Astrocyte of the hippocampus (primary cell): ENCODE measurements at regions not wholly inside any gene's neighbourhood (a gene's known extent, or its start where the extent isn't known, plus 50 kb on each side); places are given as distances from the start of the nearest gene placed in this dataset.
"Not testable (repeated sequence)": the region's sequence is repeated elsewhere in the genome, so short reads cannot be mapped to it uniquely, and the experiment has no call there.

Experiments used
- DNase-seq: peaks from one replicate; pipeline ENCODE4 v3.0.0; 2011; ENCODE audit warnings: low read depth, low spot score

DNA sequence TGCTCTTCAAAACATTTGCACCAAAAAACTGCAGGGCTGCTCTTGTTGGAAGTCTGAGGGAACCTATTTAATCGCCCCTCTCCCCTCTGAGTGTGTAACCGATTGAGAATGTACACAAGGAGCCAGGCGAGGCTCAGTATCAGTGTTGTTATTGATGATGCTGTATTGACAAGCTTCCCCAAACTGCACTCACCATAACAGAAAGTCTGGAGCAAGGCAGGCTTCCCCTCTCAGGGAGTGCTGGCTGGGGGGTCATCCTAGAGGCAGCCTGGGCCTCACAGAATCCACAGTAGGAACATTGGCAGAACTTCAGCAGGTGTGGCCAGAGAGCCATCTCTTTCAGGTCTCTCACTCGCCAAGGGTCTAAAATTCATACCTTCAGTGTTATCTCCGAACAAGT lies 58.1 kb upstream of the TUNAR start:
- DNase-seq = no peak

DNA sequence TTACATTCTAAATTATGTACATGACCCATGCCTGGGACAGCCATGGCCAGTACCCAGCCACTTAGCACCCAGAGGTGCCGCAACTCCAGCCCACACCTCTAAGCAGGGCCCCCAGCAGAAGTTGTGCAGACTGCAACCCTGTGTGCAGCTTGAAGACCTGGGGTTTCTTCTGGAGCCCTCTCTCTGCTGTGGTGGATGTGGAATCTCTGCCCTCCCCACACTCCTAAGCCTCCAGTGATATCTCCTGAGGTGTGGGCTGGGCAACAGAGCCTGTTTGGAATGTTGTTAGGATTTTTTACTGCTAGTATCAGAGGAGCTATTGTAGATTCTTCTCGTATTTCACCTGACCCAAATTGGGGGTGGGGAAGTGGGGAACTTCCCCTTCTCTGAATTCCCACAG lies 59.4 kb upstream of the TUNAR start:
- no peak for DNase-seq

- no peak for DNase-seq
These were observed 60.1 kb upstream of the TUNAR start for GRCh38 chr14:95816539-95816938.

GRCh38 chr14:95815226-95815690 lies 61.4 kb upstream of the TUNAR start:
- no peak for DNase-seq

DNA sequence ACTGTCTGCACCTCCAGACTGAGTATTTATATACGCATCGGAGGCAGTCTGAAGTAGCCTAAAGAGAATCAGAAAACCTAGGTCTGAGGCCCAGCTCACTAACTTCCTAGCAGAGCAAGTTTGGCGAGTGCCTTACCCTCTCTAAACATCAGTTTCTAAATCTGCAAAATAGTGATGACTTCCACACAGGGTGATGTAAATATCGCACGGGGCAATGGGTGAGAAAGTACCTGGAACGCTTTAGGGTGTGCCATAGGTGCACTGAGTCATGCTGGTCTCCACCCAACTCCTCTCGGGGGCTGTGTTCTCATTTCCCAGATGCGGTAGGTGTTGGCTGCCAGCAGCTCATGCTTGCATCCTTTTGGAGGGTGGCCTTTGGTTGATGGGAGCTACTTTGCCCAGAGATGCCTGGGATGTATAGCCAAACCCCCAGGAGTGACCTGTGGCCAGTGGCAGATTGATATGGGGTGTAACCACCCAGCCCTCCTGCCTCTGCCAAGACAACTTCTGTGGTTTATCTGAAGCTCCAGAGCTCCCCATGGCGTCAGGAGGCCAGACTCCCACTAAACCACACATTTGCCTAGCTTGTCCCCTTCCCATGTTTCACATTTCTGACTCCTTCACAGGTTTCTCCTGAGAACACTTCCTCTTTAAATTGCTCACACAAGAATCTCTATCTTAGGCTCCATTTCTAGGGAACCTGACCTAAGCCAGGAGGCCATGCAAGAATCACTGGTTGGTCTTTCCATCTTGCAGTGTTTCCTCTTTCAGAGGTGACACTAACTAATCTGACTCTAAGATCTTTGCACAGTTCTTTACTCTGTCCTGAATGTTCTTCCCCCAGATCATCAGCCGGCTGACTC lies 62.0 kb upstream of the TUNAR start:
- DNase-seq = no peak

- no peak for DNase-seq
These were observed 64.8 kb upstream of the TUNAR start for GRCh38 chr14:95811813-95812212.

GRCh38 chr14:95808371-95808770 lies 68.3 kb upstream of the TUNAR start:
- no peak for DNase-seq

DNA sequence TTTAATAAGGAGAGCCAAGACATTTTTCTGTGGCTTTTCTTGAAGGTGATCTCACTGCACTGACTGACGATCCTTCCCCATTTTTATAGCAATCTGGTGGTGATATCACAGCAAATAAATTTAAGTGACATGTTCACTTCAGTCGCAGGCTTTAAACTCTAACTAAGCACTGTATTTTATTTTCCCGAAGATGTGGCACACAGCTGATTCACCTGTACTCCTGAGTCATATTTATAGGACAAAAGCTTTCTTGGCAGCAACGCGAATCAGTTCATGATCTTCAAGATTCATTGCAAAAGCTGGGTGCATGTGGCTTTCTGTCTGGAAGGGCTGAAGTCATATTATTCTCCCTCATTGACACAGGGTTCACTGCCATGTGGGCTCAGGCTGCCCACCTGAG lies 79.8 kb upstream of the TUNAR start:
- no peak for DNase-seq

DNA sequence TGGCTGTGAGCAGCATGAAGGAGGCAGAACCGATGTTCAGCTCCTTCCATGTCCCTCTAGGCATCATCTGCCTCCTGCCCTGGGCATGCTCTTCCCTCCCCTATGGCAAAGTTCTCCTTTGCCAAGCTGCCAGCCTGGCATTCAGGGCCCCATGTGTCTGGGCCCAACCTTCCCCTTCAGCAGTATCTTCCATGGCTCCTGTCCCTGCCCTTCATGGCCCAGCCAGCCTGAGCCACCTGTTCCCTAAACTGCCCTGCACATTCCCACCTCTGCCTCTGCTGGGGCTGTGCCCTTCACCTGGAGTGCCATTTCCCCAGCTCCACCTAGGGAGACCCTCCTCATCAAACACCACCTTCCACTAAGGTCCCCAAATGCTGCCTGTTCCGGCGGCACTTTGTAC lies 74.0 kb upstream of the TCL1A start:
- no peak for DNase-seq

GRCh38 chr14:95786566-95786965 lies 72.6 kb upstream of the TCL1A start:
- DNase-seq = no peak

GRCh38 chr14:95784137-95784536 lies 70.2 kb upstream of the TCL1A start:
- DNase-seq = peak; percentile 69

DNA sequence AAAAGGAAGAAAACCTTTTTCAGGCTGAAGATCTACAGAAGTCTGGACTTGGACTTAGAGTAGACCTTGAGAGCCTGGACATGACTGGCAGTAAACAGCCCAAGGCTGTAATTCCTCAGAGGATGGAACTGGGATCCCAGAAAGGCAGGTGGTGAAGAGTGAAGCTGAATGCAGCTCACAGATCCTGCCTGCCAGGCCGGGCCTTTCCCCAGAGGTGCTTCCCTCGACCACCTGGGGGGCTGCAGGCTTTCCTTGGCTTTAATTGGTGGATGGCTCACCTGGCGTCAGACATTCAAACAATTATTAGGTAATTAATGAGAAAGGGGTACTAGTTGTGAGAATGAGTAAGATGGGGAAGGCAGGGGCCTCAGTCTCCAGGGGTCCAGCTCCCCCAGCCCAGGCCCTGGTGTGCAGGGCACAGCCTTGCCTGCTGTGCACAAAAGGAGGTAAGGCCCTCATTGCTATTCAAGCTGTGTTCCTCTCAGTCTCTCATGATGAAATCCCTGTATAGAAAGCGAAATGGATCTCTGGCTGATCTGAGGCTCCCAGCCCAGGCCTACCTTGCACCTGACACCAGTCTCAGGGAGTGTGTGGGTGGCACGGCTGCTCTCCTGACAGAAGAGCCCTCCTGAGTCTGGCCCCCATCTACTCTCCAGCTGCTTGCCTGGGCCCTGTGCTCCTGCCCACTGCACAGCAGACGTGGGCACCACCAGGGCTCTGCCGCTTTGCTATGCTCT lies 63.0 kb upstream of the TCL1A start:
- no peak for DNase-seq

- DNase-seq = peak; percentile 56
These were observed 60.6 kb upstream of the TCL1A start for GRCh38 chr14:95774265-95775160.

DNA sequence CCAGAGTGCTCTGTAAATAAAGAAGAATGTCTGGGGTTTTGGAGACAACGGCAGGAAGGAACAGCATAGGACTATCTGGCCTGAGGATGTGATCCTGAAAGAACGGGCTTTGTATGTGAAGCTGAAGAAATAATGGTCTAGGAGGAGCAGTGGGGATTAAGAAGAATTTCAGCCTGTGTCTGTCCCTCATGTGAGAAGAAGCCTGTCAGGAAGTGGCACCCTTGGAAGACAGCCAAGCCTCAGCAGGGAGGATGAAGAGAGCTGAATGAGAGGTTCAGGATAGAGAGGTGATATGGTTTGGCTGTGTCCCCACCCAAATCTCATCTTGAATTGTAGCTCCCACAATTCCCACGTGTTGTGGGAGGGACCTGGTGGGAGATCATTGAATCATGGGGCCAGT lies 56.9 kb upstream of the TCL1A start:
- peak; percentile 4 for DNase-seq

- no peak for DNase-seq
These were observed 56.1 kb upstream of the TCL1A start for GRCh38 chr14:95769976-95770375.

DNA sequence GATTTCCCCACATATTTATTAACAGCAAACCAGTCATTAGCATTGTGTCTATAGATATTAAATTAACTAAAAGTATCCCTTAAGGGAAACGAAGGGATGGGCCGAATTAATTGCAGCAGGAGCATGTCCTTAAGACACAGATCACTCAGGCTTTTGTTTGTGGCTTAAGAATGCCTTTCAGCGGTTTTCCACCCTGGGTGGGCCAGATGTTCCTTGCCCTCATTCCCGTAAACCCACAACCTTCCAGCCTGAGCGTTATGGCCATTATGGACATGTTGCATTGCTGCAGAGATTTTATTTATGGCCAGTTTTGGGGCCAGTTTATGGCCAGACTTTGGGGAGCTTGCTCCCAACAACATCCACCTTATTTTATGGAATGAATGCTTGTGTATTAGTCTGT lies 55.5 kb upstream of the TCL1A start:
- not testable (repeated sequence) for DNase-seq

DNA sequence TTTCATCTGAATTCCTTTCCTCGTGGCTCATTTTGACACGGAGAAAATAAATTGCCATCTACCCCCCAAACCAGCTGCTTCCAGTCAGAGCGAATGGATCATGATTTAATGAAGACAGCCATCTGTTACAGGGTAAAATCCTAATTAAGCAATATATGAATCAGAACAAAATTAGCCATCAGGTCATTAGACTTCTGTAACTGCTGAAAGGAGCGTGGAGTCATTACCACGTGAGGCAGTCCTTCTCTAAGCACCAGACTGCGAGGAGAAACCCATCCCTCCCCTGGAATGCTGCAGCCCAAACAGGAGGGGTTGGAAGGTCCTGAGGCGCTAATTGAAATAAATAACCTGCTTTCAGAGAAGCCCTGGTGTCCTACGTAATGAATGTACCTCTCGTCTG lies 51.1 kb upstream of the TCL1A start:
- no peak for DNase-seq

DNA sequence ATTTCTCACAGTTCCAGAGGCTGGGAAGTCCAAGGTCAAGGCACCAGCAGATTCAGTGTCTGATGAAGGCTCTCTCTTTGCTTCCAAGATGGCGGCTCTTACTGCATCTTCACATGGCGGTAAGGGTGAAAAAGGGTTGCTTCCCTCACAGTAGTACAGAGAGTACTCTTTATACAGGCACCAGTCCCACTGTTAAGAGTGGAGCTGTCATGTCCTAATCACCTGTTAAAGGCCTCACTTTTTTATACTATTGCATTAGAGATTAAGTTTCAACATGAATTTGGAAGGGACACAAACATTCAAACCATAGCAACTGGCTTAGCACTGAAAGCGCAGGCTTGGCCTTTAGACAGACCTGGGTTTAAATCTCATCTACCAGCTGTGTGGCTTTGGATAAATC lies 50.0 kb upstream of the TCL1A start:
- DNase-seq = no peak
